LNCaP clone FGC (cell line): ENCODE measurements at regions not wholly inside any gene's neighbourhood (a gene's known extent, or its start where the extent isn't known, plus 50 kb on each side); places are given as distances from the start of the nearest gene placed in this dataset.

ENCODE experiments used
- DNase-seq: peaks from one replicate; pipeline ENCODE4 v3.0.0-alpha.2; 2011; ENCODE audit warnings: low read depth
- H3K4me3 ChIP-seq: 2 replicates; pipeline ENCODE4 v1.5.1; 2011; ENCODE audit warnings: mild to moderate bottlenecking, low read depth, low read length, control low read depth
- CTCF ChIP-seq: IDR thresholded peaks from 2 replicates; pipeline ENCODE4 v1.5.1; 2012; ENCODE audit warnings: mild to moderate bottlenecking; ENCODE audit not compliant: control insufficient read depth, insufficient read depth; ENCODE audit errors: extremely low read depth

- TF ChIP-seq CTCF = no peak
- DNase-seq = no peak
Observed at GRCh38 chr2:120578576-120579352, 156.9 kb upstream of the GLI2 start.

GRCh38 chr2:120579916-120580685 is 155.6 kb upstream of the GLI2 start:
- no peak overlapping the region for H3K4me3 ChIP-seq
- no peak for TF ChIP-seq CTCF
- DNase-seq = no peak

More at GRCh38 chr2:120578576-120579352, 156.9 kb upstream of the GLI2 start:
- no peak overlapping the region for H3K4me3 ChIP-seq

GRCh38 chr2:120580709-120581108 is 155.0 kb upstream of the GLI2 start:
- TF ChIP-seq CTCF = no peak
- no peak for DNase-seq
- no peak overlapping the region for H3K4me3 ChIP-seq

- no peak for TF ChIP-seq CTCF
- DNase-seq = no peak
- no peak overlapping the region for H3K4me3 ChIP-seq
Observed at GRCh38 chr2:120583121-120583520, 152.5 kb upstream of the GLI2 start.

- TF ChIP-seq CTCF = no peak
- no peak for DNase-seq
Observed at GRCh38 chr2:120583851-120584570, 151.7 kb upstream of the GLI2 start.

GRCh38 chr2:120586507-120587278 is 149.0 kb upstream of the GLI2 start:
- H3K4me3 ChIP-seq = no peak overlapping the region
- no peak for DNase-seq
- no peak for TF ChIP-seq CTCF

More at GRCh38 chr2:120583851-120584570, 151.7 kb upstream of the GLI2 start:
- no peak overlapping the region for H3K4me3 ChIP-seq
